ENCODE measurements at regions not wholly inside any gene's neighbourhood (a gene's known extent, or its start where the extent isn't known, plus 50 kb on each side); places are given as distances from the start of the nearest gene placed in this dataset.
"Not testable (repeated sequence)": the region's sequence is repeated elsewhere in the genome, so short reads cannot be mapped to it uniquely, and the experiment has no call there.

- no peak for TF ChIP-seq Cebpa-rat (IDR thresholded peaks at IDR 0.05)
- H4K20me1 ChIP-seq: no peaks in the 10 kb centered on the region
- no peak overlapping the region for H3K9ac ChIP-seq
- H3K27ac ChIP-seq: no peak overlapping the region
- peaks cover 0 to 5% (median 0%) of the 10 kb centered on the region in 11 experiments; a peak in 2 of 22 replicates for H3K9me3 ChIP-seq (replicated peaks in 1 of 11)
- H3K4me2 ChIP-seq: no peak overlapping the region
- H3K36me3 ChIP-seq: no peaks in the 10 kb centered on the region
- H3K27me3 ChIP-seq: no peaks in the 10 kb centered on the region
- H3K4me3 ChIP-seq: no peak overlapping the region
- no peaks in the 10 kb centered on the region for H3K4me1 ChIP-seq
Measured at GRCh38 chr14:56055511-56055910, 62.7 kb upstream of the PELI2 start.

DNA sequence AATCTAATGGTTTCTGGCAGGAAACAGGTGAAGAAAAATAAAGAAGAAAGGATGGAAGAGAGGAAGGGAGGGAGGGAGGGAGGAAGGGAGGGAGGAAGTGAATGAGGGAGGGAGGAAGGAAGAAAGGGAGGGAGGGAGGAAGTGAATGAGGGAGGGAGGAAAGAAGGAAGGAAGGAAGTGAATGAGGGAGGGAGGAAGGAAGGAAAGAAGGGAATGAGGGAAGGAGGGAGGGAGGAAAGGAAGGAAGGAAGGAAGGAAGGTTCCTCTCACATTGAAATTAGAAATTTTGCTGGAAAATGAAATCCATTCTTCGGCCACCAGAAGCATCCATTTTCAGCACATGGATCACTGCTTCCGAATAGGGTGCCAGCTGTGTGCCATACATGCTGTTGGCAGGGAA, 62.2 kb upstream of the PELI2 start:
- no peaks in the 10 kb centered on the region for H3K36me3 ChIP-seq
- H3K4me1 ChIP-seq: no peaks in the 10 kb centered on the region

DNA sequence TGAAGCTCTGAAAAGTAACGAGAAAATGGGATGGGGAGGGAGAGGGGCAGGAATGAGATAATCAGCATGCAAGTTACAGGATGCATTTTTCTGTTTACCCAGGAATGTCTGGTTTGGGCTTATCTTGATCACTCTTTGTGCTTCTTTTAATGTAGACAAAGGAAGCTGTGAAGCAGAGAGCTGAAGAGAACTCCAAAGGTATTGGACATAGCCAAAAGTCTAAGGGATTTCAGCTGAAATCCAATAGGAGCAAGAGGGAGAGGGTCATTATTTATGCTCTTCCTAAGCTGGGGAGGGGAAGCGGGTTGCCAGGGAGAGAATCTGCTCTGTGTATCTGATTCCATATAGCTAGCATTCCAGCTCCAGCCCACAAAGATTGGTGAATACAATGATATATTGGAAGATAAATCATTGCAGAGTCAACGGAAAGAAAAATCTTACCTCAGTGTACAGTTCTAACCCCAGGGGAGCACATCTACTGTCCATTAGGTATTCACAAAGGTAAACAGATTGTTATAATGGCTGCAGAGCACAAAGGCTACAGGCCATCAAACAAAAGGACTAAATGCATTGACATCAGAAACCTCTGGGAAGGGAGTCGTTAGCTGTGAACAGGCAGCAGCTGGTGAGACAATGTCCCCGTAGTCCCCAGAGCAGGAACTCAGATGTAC, 61.0 kb upstream of the PELI2 start:
- Histone ChIP-seq H3K27ac (no peak overlapping the region), H3K9ac (no peak overlapping the region), H3K4me2 (no peak overlapping the region), H3K36me3 (no peaks in the 10 kb centered on the region), H3K27me3 (no peaks in the 10 kb centered on the region), H4K20me1 (no peaks in the 10 kb centered on the region), H3K9me3 (replicated peaks in 1 of 11) (peaks cover 0 to 5% (median 0%) of the 10 kb centered on the region in 11 experiments; a peak in 2 of 22 replicates), H3K4me3 (no peak overlapping the region), H3K4me1 (no peaks in the 10 kb centered on the region)
- TF ChIP-seq Cebpa-rat (IDR thresholded peaks at IDR 0.05): no peak

More for the DNA sequence above, 62.2 kb upstream of the PELI2 start:
- TF ChIP-seq Cebpa-rat (IDR thresholded peaks at IDR 0.05): no peak
- no peak overlapping the region for H3K4me3 ChIP-seq
- H4K20me1 ChIP-seq: no peaks in the 10 kb centered on the region
- H3K27ac ChIP-seq: no peak overlapping the region
- no peak overlapping the region for H3K4me2 ChIP-seq
- H3K27me3 ChIP-seq: no peaks in the 10 kb centered on the region
- H3K9me3 ChIP-seq (replicated peaks in 1 of 11): peaks cover 0 to 5% (median 0%) of the 10 kb centered on the region in 11 experiments; a peak in 2 of 22 replicates
- no peak overlapping the region for H3K9ac ChIP-seq

- Histone ChIP-seq H4K20me1 (no peaks in the 10 kb centered on the region), H3K36me3 (no peaks in the 10 kb centered on the region), H3K9ac (no peak overlapping the region), H3K4me1 (no peaks in the 10 kb centered on the region), H3K27ac (no peak overlapping the region), H3K4me3 (no peak overlapping the region), H3K27me3 (no peaks in the 10 kb centered on the region), H3K4me2 (no peak overlapping the region), H3K9me3 (replicated peaks in 1 of 11) (peaks cover 0 to 5% (median 0%) of the 10 kb centered on the region in 11 experiments; a peak in 2 of 22 replicates)
- TF ChIP-seq Cebpa-rat (IDR thresholded peaks at IDR 0.05): no peak
Measured at GRCh38 chr14:56057767-56058166, 60.4 kb upstream of the PELI2 start.

GRCh38 chr14:56059054-56059453, 59.2 kb upstream of the PELI2 start:
- H3K9me3 ChIP-seq (replicated peaks in 1 of 11): peaks cover 0 to 5% (median 0%) of the 10 kb centered on the region in 11 experiments; a peak in 2 of 22 replicates
- H4K20me1 ChIP-seq: no peaks in the 10 kb centered on the region
- no peak overlapping the region for H3K27ac ChIP-seq
- no peak overlapping the region for H3K4me2 ChIP-seq
- H3K9ac ChIP-seq: no peak overlapping the region
- H3K36me3 ChIP-seq: no peaks in the 10 kb centered on the region
- no peak for TF ChIP-seq Cebpa-rat (IDR thresholded peaks at IDR 0.05)
- no peaks in the 10 kb centered on the region for H3K4me1 ChIP-seq
- no peaks in the 10 kb centered on the region for H3K27me3 ChIP-seq
- H3K4me3 ChIP-seq: no peak overlapping the region

DNA sequence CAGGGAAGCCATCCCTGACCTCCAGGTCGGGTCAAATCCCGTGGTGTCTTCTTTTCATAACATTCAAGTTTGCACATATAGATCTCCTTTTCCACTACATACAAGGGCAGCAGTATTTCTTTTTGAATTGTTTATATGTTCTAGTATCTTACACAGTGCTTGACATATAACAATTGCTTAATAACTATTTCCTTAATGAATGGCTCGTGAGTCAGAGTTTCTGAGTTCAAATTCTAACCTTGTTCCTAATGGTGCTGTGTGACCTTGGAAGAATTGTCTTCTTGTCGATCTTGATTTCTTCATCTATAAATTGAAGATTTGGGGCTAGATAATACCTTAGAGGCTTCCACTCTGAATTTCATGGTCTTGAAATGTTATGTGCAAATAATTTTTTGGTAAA, 57.2 kb upstream of the PELI2 start:
- Histone ChIP-seq H3K9ac (no peak overlapping the region), H3K9me3 (replicated peaks in 1 of 11) (peaks cover 0 to 5% (median 0%) of the 10 kb centered on the region in 11 experiments; a peak in 2 of 22 replicates), H3K27me3 (no peaks in the 10 kb centered on the region), H4K20me1 (no peaks in the 10 kb centered on the region), H3K36me3 (no peaks in the 10 kb centered on the region), H3K4me1 (no peaks in the 10 kb centered on the region), H3K4me3 (no peak overlapping the region), H3K4me2 (no peak overlapping the region), H3K27ac (no peak overlapping the region)
- TF ChIP-seq Cebpa-rat (IDR thresholded peaks at IDR 0.05): no peak

DNA sequence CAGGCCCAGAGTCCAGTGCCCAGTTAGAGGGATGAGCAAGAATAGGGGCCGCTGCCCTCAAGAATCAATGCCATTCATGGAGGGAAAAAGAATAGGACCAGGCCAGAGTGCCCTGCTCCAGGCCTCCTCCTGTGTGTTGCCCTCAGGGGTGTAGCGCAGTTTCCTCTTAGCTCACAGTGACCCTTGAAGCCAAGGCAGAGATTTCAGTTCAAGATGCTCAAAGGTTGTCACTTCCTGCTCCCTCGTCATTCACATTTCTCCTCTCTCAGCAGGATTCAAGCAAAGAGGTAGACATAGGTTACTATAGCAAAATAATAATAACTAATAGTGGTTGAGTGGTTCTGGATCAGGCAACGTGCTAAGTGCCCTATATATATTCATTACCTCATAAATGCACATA, 55.1 kb upstream of the PELI2 start:
- no peaks in the 10 kb centered on the region for H3K27me3 ChIP-seq
- no peaks in the 10 kb centered on the region for H3K36me3 ChIP-seq
- H3K9ac ChIP-seq: no peak overlapping the region

DNA sequence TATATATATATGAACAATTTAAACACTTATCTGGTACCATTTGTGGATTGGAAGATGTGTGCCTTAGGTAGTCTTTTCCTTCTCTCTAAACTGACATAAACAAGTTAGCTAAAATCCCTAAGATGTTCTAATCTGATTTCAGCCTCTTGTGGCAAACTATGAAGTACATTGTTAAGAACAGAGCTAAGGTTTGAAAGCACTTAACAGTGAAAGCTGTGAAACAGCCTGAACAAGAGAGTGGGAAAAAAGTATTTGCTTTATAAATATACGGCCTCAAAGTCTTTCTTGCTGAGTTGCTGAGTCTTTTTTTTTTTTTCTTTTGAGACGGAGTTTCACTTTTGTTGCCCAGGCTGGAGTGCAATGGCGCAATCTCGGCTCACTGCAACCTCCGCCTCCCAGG, 53.7 kb upstream of the PELI2 start:
- no peaks in the 10 kb centered on the region for H3K4me1 ChIP-seq
- H3K36me3 ChIP-seq: no peaks in the 10 kb centered on the region
- H3K27me3 ChIP-seq: no peaks in the 10 kb centered on the region
- no peaks in the 10 kb centered on the region for H4K20me1 ChIP-seq
- no peak overlapping the region for H3K9ac ChIP-seq
- no peak overlapping the region for H3K4me2 ChIP-seq
- no peak for TF ChIP-seq Cebpa-rat (IDR thresholded peaks at IDR 0.05)
- H3K4me3 ChIP-seq: no peak overlapping the region
- no peak overlapping the region for H3K27ac ChIP-seq
- H3K9me3 ChIP-seq (replicated peaks in 1 of 11): no peaks in the 10 kb centered on the region

More for the DNA sequence above, 55.1 kb upstream of the PELI2 start:
- Histone ChIP-seq H3K4me2 (no peak overlapping the region), H4K20me1 (no peaks in the 10 kb centered on the region), H3K9me3 (replicated peaks in 1 of 11) (no peaks in the 10 kb centered on the region), H3K4me3 (no peak overlapping the region), H3K27ac (no peak overlapping the region), H3K4me1 (no peaks in the 10 kb centered on the region)
- no peak for TF ChIP-seq Cebpa-rat (IDR thresholded peaks at IDR 0.05)

- not testable (repeated sequence) for H3K9ac ChIP-seq; H3K4me1 ChIP-seq; H3K9me3 ChIP-seq (replicated peaks in 1 of 11)
Measured at GRCh38 chr14:56065199-56065598, 53.0 kb upstream of the PELI2 start.

DNA sequence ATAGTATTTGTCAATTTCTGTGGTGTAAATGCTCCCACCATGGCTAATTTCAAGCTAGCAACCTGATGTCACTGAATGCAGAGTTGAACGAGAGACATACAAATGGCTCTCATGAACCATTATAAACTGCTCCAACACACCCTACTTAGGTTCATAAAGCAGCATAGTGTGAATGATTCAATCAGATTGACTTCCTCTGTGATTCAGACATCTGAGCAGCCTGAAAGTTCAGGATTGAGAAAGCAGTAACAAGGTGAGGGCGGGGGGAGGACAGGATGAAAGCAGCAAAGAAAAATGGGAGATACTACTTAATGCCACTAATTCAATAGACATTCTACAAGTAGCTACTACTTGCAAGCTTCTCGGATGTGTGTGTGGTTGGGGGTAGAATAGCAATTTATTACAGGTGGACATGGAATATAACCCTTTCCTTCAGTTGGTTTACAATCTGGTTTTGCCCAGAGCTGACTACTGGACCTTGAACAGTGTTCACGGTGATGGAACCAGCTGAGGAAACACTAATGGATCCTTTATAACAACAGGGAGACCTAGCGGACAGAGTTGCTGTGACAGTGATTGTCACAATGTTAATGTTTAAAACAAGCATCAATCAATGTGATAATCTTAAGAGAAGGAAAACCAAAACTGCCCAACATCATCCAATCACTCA, 52.5 kb upstream of the PELI2 start:
- H3K4me2 ChIP-seq: no peak overlapping the region

More at GRCh38 chr14:56065199-56065598, 53.0 kb upstream of the PELI2 start:
- not testable (repeated sequence) for H3K27me3 ChIP-seq, H3K4me2 ChIP-seq, H4K20me1 ChIP-seq, H3K4me3 ChIP-seq, H3K27ac ChIP-seq, H3K36me3 ChIP-seq

More for the DNA sequence above, 52.5 kb upstream of the PELI2 start:
- Histone ChIP-seq H3K4me3 (no peak overlapping the region), H3K4me1 (no peaks in the 10 kb centered on the region), H3K9me3 (replicated peaks in 1 of 11) (no peaks in the 10 kb centered on the region), H4K20me1 (no peaks in the 10 kb centered on the region), H3K27me3 (no peaks in the 10 kb centered on the region), H3K9ac (no peak overlapping the region), H3K27ac (no peak overlapping the region), H3K36me3 (no peaks in the 10 kb centered on the region)
- TF ChIP-seq Cebpa-rat (IDR thresholded peaks at IDR 0.05): no peak

All from BLaER1 treated with 17β-estradiol and CSF1 and Interleukin-3, amounts not matched to agents 10 nM and 100 nM (cell line).